Upper lobe of left lung (tissue), 6 donors: ENCODE measurements at regions not wholly inside any gene's neighbourhood (a gene's known extent, or its start where the extent isn't known, plus 50 kb on each side); places are given as distances from the start of the nearest gene placed in this dataset.

Source experiments
- ATAC-seq, 2 donors: fragments of 200-7000 bp; cut with Tn5 transposase; one replicate each; pipeline ENCODE4 v1.9.1; 2022; ENCODE audit warnings: mild to moderate bottlenecking in 2 of 2, moderate library complexity in 2 of 2; ENCODE audit not compliant: low FRiP score in 2 of 2
- DNase-seq, 2 donors: peaks; one replicate each; pipeline ENCODE4 v3.0.0-alpha.2; 2019 to 2020
- H3K27ac ChIP-seq, 4 donors: fragments of 200-600 bp; sonication (generic); one replicate each; pipeline ENCODE4 v1.5.1; 2016 to 2019
- H3K27me3 ChIP-seq, 4 donors: fragments of 200-600 bp; sonication (generic); one replicate each; pipeline ENCODE4 v1.5.1; 2017 to 2019
- H3K36me3 ChIP-seq, 4 donors: fragments of 200-600 bp; sonication (generic); one replicate each; pipeline ENCODE4 v1.5.1; 2016 to 2019
- H3K4me1 ChIP-seq, 4 donors: fragments of 200-600 bp; sonication (generic); one replicate each; pipeline ENCODE4 v1.5.1; 2018 to 2019
- H3K4me3 ChIP-seq, 4 donors: fragments of 200-600 bp; sonication (generic); one replicate each; pipeline ENCODE4 v1.5.1; 2017 to 2019; ENCODE audit warnings: mild to moderate bottlenecking in 2 of 4, moderate library complexity in 1 of 4
- H3K9me3 ChIP-seq, 4 donors: fragments of 200-600 bp; sonication (generic); one replicate each; pipeline ENCODE4 v1.5.1; 2018 to 2019
- EP300 ChIP-seq, 4 donors: sonication (generic); formaldehyde crosslinking; IDR thresholded peaks; one replicate each; pipeline ENCODE4 v1.5.1; 2017; ENCODE audit warnings: antibody characterized with exemption in 4 of 4, control low read depth in 2 of 4
- POLR2A ChIP-seq, 4 donors: fragments of 450-650 bp; IDR thresholded peaks; one replicate each; pipeline ENCODE4 v1.5.1; 2016 to 2017; ENCODE audit warnings: antibody characterized with exemption in 4 of 4, mild to moderate bottlenecking in 2 of 4
- POLR2AphosphoS5 ChIP-seq, 2 donors: sonication (generic); formaldehyde crosslinking; IDR thresholded peaks; one replicate each; pipeline ENCODE4 v1.5.1; 2017; ENCODE audit warnings: antibody characterized with exemption in 2 of 2
- WGBS, 2 donors: methylation state at CpG; one replicate each; pipeline ENCODE4 v1.1.5; 2017 to 2018; 5-methylcytosine and 5-hydroxymethylcytosine counted together
- TF ChIP-seq, protein P1 (sequence below), 6 experiments: fragments of 450-650 bp in 4 of 6; fragments of 200-600 bp in 2 of 6; sonication (generic) in 2 of 6; IDR thresholded peaks; one replicate each; pipeline ENCODE4 v1.5.1; 2016 to 2019; ENCODE audit warnings: antibody characterized with exemption in 6 of 6
- donor health status: DM: no; HTN: no; CAD: no; lungs with moderate emphysema.
- donor health status: DM: no; HTN: yes; CAD: no; lungs with severe emphysema.

DNA sequence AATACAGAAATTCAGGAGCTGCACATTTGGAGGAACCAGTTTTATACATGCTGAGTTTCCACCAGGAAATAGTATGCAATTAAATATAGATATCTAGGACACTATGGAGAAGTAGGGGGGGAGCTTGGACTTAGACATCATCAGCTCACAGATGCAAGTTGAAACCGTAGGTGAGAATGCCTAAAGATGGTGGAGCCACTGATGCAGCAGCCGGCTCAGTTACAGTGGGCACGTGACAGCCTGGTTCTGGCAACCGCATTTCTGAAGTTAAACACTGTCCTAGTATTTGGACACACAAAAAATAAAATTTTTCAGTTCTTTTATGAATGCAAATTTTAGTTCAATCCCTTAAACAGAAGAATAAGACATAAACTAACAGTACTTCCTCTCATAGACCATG is 91.5 kb upstream of the FRY start:
- no peaks in the 10 kb centered on the region for H3K9me3 ChIP-seq
- no peak overlapping the region for H3K4me3 ChIP-seq
- TF ChIP-seq POLR2A (IDR thresholded peaks at IDR 0.05) (no peak), EP300 (IDR thresholded peaks at IDR 0.05) (no peak), POLR2AphosphoS5 (IDR thresholded peaks at IDR 0.05) (no peak)
- TF ChIP-seq, protein P1, sequence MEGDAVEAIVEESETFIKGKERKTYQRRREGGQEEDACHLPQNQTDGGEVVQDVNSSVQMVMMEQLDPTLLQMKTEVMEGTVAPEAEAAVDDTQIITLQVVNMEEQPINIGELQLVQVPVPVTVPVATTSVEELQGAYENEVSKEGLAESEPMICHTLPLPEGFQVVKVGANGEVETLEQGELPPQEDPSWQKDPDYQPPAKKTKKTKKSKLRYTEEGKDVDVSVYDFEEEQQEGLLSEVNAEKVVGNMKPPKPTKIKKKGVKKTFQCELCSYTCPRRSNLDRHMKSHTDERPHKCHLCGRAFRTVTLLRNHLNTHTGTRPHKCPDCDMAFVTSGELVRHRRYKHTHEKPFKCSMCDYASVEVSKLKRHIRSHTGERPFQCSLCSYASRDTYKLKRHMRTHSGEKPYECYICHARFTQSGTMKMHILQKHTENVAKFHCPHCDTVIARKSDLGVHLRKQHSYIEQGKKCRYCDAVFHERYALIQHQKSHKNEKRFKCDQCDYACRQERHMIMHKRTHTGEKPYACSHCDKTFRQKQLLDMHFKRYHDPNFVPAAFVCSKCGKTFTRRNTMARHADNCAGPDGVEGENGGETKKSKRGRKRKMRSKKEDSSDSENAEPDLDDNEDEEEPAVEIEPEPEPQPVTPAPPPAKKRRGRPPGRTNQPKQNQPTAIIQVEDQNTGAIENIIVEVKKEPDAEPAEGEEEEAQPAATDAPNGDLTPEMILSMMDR (IDR thresholded peaks at IDR 0.05) = no peak
- no peaks in the 10 kb centered on the region for H3K36me3 ChIP-seq
- DNase-seq (no peak), ATAC-seq (no peak)
- 92 to 97% methylated on average over 4 of the region's 4 CpGs for WGBS, 2 donors
- no peak overlapping the region for H3K27ac ChIP-seq
- peaks cover 6 to 11% (median 8%) of the 10 kb centered on the region in 4 donors for H3K4me1 ChIP-seq
- H3K27me3 ChIP-seq = no peaks in the 10 kb centered on the region

DNA sequence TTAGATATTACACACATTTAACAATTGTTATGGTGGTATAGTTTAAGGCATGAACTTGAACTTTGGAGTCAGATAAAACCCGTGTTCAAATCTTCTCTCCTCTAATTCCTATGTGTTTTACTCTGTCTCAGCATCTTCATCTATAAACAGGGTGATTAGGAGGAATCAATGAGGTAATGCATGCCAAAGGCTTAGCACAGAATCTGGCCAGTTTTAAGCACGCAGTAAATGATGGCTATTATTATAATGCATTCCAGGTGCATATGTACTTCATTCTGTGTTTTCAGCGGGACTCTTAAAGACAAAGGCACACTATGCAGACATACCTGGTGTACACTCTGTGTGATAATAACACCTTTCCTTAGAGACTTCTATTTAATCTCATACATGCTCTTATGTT is 88.0 kb upstream of the FRY start:
- TF ChIP-seq EP300 (IDR thresholded peaks at IDR 0.05) (no peak), POLR2AphosphoS5 (IDR thresholded peaks at IDR 0.05) (no peak), POLR2A (IDR thresholded peaks at IDR 0.05) (no peak)
- TF ChIP-seq, protein P1 (IDR thresholded peaks at IDR 0.05) = no peak
- no peak for ATAC-seq
- H3K36me3 ChIP-seq = no peaks in the 10 kb centered on the region
- no peak for DNase-seq
- H3K9me3 ChIP-seq = no peaks in the 10 kb centered on the region
- no peak overlapping the region for H3K27ac ChIP-seq
- 77 to 90% methylated on average over 3 of the region's 3 CpGs for WGBS, 2 donors
- H3K27me3 ChIP-seq = no peaks in the 10 kb centered on the region
- H3K4me1 ChIP-seq = peaks cover 12 to 25% (median 17%) of the 10 kb centered on the region in 4 donors
- H3K4me3 ChIP-seq = no peak overlapping the region

DNA sequence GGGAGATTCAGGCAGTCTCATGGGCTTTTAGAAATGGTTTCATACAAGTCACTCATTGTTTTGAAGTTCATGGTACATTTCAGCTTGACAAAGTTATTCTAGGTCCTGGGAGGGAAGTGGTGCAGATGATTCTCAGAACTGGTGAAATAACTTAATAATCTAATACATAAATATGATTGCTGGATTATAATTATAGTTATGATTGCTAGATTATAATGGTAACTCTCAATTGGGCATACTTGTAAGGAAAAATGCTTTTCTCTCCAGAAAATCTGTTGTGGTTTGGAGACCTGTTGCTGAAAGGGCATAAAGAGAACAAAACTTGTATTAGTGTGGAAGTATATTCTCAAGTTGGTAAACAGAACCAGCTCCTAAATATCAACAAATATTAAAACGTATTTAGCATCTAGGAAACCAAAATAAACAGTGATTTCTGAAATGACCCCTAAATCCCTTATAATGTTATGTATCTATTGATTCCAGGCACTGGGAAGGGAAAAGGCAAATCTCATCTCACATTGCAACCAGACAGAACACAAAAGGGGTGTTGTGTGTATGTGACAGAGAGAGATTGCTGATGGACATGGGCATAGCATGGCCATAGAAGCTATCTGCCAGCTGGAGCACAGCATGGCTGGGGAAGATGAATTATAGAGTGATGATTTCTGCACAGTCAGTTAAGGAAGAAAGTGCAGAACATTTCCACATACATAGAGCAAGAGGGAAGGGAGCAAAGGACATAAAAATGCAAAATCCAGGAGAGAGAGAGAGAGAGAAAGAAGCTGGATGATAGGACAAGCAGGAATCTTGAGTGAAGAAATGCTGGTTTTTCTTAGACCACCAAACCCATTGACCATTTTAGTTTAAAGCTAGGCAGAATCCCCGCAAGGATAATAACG is 87.1 kb upstream of the FRY start:
- Histone ChIP-seq H3K9me3 (no peaks in the 10 kb centered on the region), H3K27ac (peak overlapping the region in 1 of 4 donors; percentile 28), H3K4me1 (peaks cover 12 to 25% (median 17%) of the 10 kb centered on the region in 4 donors), H3K27me3 (no peaks in the 10 kb centered on the region), H3K36me3 (no peaks in the 10 kb centered on the region), H3K4me3 (no peak overlapping the region)
- TF ChIP-seq, protein P1 (IDR thresholded peaks at IDR 0.05) = no peak
- TF ChIP-seq POLR2A (IDR thresholded peaks at IDR 0.05) = no peak
- WGBS, 2 donors = 63 to 64% methylated on average over 3 of the region's 3 CpGs
- no peak for DNase-seq
- no peak for ATAC-seq

DNA sequence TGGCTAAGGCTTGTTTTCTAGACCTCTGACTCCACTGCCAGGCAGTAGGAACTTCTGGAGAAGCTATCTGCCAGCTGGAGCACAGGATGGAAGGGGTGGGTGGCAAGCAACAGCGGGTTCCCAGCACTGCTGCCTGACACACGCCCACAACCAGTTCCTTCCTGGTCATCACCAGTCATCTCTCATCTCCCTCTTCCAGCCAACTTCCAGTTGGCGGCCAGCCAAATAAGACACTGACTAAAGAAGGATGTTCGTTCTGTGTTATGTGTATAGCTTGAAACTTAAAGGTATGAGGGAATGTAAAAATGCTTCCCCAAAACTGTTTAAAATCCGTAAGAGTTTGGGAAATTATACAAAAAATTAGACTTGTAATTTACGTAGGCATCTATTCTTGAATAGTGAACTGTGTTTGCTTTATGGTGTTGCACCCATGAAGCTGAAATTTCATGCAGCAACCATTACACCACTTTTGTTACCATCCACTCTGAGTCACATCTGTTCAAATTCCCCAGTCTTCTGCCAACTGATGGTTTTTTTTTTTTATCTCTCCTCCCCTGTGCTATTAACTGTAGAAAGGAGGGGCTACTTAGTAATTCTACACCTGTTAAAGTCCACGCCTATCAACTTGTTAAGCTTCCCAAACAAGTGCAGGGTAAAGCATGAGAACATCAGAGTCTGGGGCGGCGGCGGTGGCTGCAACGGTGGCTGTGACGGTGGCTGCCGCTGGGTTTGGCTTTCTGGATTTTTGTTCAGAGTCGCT is 86.2 kb upstream of the FRY start:
- TF ChIP-seq POLR2A (IDR thresholded peaks at IDR 0.05) (peak in 1 of 4 donors; percentile 54), EP300 (IDR thresholded peaks at IDR 0.05) (no peak), POLR2AphosphoS5 (IDR thresholded peaks at IDR 0.05) (peak; percentile 60 to 61)
- TF ChIP-seq, protein P1 (IDR thresholded peaks at IDR 0.05) = no peak
- Histone ChIP-seq H3K36me3 (no peaks in the 10 kb centered on the region), H3K4me3 (peak overlapping the region in 1 of 4 donors; percentile 11), H3K9me3 (no peaks in the 10 kb centered on the region), H3K27me3 (no peaks in the 10 kb centered on the region), H3K4me1 (peaks cover 12 to 25% (median 17%) of the 10 kb centered on the region in 4 donors), H3K27ac (peak overlapping the region in 2 of 4 donors; percentile 6 to 28)
- 46 to 65% methylated on average over 14 of the region's 14 CpGs for WGBS, 2 donors
- peak; percentile 88 to 92 for ATAC-seq
- DNase-seq = peak; percentile 77 to 85
